ENCODE measurements at regions not wholly inside any gene's neighbourhood (a gene's known extent, or its start where the extent isn't known, plus 50 kb on each side); places are given as distances from the start of the nearest gene placed in this dataset.

DNA sequence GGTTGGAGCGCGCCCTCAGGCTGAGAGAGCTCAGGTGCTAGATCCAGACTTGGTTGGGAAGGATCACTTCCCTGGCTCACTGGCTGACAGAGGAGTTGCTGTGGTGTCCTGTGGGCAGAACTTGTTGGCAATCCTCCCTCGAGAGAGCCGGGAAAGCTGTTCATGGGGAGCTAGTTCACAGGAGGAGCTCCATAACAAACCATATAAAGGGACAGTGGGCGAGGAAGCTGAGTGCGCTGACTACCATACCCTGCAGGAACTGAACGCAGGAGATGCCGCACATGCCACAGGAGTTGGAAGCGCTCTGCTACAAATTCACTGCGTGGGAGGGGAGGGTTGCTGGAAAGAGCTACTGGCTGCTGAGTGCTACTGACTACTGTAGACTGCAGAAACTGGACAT lies 243.2 kb downstream of the OGFRL1 start:
- DNase-seq: no peak

DNA sequence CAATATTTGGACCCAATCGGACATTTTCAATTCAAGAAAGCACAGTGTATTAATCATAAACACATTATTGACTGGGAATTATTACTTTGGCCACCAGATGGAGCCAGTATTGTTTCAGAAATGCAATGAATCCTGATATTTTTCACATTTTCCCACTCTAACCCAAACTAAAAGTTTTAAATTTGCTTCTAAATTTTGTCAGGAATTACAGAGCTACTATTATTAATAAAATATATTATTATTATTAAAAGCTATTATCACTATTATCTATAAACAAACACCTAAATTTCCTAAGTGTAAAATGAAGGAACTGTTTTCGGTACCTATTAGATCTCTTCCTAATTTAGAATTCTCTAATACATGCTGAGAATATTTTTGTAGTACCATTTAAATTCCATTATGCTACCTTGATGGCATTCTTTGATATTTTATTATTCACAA lies 245.3 kb downstream of the OGFRL1 start:
- no peak for DNase-seq

DNA sequence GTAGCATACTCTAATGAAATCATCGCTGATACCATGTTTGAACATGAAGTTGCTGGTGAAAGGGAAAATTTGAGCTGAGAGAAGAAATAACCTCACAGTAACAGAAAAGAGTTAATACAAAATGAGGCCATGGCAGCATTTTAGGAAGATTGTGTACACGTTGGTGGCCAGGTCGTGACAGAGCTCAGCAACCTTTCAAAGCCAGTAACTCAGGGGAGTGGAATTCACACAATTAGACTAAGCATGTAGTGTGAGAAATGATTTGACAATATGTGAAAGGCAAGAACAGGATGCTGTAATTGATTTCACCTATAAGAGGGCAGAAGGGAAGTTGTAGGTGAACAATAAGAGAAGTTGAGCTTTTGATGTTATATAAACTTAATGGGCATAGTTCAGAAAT lies 246.3 kb downstream of the OGFRL1 start:
- no peak for DNase-seq

DNA sequence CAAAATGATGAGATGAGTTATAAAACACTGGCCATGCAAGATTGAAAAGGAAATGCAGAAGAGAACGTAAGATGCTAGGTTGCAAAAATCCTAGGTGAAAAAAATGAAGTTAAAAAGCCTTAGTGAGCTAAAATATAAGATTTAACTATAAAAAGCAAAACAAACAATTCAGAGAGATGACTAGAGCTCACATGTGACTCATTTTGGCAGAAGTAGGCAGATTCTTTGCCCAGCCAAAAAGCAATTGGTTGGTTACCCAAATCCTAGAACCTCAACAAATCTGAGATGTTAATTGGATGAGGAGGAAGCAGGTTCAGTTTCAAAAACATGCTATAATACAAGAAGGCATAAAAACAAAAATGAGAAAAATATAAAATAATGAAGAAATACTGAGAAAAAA lies 249.1 kb downstream of the OGFRL1 start:
- no peak for DNase-seq

DNA sequence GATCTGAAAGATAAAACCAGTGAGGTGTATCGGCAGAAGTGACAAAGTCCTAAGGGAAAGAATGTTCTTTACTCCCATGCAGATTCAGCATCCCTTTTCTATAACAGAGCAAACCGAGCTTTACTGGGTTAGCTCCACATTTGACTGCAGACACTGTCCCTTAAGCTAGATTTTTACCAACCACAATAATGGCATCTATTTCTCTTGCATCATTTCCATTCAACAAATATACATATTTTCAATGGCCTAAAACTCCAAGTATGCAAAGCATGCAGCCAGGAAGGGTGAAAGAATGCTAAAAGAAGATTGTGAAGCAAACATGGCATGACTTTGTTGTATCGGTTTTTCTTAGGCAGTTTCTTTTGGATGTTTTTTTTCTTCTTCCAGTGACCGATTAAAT lies 255.4 kb downstream of the OGFRL1 start:
- DNase-seq: no peak

DNA sequence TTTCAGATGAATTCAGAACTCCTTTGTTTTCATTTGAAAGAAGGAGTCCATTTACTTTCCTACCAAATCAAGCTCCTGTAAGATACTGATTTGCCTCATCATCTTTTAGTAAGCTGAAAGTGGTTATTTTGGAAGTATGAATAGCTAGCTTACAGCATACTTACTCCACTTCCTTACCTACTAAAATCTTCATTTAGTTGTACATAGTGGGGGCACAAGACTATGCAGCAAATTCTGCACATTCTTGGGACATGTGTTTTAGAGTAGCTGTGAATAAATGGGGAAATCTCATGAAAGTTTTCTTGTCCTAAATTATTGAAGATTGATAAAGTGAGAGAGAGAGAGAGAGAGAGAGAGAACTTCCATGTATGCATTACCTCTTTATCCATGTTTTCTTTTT lies 256.3 kb downstream of the OGFRL1 start:
- no peak for DNase-seq

DNA sequence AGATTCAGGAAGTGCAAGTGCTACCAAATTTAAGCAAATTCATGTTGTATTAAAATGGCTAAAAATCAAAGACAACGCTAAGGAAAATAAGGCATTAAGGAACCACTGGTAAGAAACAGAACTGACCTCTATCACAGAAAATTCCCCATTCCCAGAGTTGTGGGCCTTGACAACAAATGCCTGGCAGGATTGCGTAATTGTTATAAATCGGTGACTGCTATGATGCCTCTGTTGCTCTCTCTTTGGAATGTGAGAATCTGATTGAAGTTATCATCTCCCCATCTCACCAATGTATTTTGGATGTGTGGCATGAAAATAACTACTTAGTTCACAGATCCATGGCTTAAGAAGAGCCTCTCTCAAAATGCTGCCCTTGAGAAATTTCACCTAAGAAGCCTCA lies 257.3 kb downstream of the OGFRL1 start:
- DNase-seq: no peak

DNA sequence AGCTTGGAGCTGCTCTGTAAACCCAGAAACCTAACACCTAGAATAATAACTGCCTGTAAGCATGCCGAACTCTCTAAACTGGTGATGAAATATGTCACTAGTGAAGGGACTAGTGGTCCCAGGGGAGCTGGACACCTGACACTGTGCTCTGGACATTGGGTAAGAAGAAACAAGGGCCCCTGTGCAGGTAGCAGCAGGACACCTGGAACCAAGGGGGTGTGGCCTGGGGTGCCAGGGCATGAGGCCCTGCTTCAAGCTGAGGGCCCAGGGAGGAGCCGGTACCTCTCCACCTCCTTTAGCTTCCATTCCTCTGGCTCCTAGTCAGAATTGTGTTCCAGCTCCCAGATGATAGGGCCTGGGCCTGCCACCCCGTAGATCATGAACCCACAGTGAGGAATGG lies 263.2 kb downstream of the OGFRL1 start:
- no peak for DNase-seq

DNA sequence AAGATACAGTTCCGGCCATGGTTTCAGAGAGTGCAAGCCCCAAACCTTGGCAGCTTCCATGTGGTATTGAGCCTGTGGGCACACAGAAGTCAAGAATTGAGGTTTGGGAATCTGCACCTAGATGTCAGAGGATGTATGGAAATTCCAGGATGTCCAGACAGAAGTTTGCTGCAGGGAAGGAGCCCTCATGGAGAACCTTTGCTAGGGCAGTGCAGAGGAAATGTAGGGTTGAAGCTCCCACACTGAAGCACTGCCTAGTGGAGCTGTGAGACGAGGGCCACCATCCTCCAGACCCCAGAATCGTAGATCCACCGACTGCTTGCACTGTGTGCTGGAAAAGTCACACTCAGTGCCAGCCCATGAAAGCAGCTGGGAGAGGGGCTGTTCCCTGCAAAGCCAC lies 267.5 kb downstream of the OGFRL1 start:
- DNase-seq: no peak

DNA sequence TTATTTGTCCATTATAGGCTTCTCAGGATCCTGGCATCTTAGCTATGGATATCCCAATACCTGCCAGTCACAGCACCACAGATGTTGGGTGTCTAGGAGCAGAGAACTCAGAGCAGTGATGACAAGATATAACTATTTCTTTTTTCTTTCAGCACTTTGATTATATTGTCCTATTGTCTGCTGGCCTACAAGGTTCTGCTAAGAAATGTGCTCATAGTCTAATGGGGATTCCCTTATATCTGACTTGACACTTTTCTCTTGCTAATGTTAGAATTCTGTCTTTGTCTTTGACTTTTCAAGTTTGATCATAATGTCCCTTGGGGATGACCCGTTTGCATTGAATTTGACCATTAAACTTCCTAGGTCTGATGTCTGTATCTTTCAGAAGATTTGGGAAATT lies 270.4 kb downstream of the OGFRL1 start:
- DNase-seq: no peak

DNA sequence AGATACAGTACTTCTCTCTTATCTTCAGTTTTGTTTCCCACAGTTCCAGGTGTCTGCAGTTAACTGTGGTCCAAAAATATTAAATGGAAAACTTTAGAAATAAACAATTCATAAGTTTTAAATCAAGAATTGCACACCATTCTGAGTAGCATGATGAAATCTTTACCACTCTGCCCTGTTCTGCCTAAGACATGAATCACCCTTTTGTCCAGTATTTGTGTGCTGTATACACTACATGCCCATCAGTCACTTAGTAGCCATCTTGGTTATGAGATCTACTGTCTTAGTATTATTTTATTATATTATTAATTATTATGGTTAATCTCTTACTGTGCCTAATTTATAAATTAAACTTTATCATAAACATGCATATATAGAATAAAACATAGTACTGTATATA lies 279.0 kb downstream of the OGFRL1 start:
- no peak for DNase-seq

DNA sequence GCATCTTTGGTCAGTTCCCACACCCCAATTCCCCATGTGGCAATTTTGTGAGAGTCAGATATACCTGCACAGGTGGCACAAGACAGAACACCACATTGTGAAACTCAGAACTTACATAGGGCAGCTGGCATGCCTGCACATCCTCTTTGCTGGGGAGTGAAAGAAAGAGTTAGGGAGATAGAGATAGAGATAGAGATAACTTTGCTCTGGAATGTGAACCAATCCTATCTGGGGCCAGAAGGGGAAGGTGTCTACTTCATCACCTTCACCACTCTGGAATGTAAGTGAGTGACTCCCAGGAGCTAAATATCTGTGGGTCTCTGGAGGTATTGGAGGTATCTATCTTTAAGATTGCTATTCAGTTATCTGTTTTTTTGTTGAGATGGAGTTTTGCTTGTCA lies 289.2 kb downstream of the OGFRL1 start:
- DNase-seq: no peak

DNA sequence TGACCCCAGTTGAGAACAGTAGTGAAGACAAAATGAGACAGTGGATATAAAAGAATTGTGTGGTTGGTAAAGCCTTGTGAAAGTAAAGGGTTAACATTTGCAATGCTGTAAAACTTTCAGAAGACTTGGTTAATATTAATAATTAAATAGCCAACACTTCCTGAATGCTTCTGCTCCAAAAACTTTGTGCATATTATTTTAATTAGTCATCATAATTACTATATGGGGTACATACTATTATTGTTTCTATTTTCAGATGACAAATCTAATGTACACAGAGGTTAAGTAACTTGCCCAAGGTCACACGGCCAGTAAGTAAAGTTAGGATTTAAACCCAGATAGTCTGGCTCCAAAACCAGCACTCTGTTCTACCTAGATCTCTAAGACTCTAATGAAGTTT lies 291.3 kb downstream of the OGFRL1 start:
- DNase-seq: no peak

DNA sequence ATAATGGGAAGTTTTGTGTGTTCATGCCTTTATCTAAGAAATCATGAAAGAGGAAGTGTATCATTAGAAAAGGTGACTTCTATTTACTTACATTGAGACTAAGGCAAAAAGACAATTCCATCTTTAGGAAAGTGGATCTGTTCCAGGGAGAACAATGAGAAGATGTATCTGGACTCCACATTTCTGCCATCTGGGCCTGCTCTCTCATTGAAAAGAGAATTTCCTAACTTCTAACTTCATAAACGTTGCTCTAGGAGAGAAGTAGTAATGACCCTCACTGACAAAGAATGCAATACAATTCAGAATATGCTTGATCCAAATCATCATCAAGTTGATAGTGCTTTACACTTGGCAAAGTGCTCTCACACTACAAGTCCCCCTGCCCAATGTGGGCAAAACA lies 294.2 kb downstream of the OGFRL1 start:
- DNase-seq: no peak

DNA sequence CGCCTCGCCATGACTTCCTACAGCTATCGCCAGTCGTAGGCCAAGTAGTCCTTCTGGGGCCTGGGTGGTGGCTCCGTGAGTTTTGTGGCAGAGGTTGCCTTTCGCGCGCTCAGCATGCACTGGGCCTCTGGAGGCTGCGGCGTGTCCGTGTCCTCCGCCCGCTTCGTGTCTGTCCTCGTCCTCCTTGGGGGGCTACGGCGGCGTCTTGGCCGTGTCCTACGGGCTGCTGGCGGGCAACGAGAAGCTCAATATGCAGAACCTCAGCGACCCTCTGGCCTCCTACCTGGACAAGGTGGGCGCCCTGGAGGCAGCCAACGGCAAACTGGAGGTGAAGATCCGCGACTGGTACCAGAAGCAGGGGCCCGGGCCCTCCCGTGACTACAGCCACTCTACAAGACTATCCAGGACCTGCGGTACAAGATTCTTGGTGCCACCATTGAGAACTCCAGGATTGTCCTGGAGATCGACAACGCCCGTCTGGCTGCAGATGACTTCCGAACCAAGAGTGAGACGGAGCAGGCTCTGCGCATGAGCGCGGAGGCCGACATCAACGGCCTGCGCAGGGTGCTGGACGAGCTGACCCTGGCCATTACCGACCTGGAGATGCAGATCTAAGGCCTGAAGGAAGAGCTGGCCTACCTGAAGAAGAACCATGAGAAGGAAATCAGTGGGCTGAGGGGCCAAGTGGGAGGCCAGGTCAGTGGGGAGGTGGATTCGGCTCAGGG lies 296.3 kb downstream of the OGFRL1 start:
- DNase-seq: no peak

DNA sequence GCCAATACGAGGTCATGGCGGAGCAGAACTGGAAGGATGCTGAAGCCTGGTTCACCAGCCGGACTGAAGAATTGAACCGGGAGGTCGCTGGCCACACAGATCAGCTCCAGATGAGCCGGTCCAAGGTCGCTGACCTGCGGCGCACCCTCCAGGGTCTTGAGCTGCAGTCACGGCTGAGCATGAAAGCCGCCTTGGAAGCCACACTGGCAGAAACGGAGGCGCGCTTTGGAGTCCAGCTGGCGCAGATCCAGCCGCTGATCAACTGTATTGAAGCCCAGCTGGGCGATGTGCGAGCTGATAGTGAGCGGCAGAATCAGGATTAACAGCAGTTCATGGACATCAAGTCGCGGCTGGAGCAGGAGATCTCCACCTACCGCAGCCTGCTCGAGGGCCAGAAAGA lies 296.9 kb downstream of the OGFRL1 start:
- no peak for DNase-seq

DNA sequence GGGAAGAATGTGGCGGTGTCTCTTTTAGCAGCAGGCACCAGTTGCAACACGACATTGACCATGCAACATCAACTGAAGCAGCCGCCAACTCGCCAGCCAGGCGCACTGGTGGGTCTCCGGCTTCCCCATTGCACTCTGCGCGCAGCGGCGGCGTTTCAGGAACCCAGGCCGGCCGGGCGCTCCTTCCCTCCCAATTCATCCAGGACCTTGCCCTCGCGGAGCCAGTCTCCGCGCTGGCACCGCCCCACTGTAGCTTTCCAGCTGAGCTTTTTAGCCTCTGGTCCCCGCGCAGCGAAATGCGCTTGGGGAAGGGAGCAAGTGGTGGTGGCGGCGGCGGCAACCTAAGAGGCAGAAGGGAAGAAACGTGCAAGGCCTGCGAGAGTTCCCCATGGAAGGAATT lies 297.9 kb upstream of the RIMS1 start:
- DNase-seq: no peak

DNA sequence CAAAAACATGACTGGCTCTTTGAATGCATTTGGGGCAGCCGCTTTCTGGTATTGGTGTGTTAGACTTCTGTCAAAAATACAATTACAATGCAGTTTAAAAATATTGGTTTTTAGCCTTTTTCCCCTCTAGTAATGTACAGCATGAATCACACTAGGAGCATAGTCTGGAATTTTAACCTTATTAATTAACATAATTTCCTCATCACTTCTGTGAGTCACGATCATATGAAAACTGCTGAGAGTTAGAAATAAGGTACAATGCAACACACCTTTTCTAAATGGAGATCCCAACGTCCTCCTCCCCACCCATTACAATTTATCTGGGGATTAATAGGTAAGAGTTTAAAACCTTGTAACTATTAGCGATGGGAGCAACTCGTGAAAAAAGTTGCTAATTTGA lies 297.1 kb upstream of the RIMS1 start:
- DNase-seq: no peak

DNA sequence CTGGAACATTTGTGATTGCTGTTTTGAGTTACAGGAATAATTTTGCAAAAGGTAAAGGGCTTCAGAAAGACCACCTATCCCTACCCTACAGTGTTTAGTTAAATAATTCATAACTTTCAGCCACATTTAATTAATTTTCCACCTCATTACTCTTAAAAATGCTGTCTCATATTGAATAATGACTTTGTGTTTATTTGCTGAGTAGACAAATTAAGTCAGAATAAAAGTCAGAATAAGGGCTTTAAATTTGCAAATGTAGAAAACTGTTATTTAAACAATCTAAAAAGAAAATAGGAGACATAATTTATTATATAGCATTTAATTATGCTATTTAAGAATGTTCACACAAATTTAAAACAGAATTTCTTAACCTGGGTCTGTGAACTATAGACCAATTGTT lies 293.7 kb upstream of the RIMS1 start:
- DNase-seq: no peak

DNA sequence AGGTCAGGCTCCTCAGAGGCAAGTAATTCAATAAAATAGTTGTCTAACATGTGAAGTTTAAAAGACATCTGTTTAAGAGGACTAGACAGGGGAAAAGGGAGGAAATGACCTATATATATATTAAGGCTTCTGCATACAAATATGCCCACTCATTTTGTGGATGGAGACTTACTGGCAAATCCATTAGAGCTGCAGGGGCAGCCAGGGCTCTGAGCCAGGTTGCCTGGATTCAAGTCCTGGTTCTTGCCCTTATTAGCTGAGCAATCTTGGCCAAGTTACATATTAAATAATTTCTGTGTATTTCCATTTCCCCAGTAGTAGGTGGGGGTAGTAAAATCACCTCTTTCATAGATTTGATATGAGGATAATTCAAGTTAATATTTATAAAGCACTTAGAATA lies 287.0 kb upstream of the RIMS1 start:
- DNase-seq: no peak

DNA sequence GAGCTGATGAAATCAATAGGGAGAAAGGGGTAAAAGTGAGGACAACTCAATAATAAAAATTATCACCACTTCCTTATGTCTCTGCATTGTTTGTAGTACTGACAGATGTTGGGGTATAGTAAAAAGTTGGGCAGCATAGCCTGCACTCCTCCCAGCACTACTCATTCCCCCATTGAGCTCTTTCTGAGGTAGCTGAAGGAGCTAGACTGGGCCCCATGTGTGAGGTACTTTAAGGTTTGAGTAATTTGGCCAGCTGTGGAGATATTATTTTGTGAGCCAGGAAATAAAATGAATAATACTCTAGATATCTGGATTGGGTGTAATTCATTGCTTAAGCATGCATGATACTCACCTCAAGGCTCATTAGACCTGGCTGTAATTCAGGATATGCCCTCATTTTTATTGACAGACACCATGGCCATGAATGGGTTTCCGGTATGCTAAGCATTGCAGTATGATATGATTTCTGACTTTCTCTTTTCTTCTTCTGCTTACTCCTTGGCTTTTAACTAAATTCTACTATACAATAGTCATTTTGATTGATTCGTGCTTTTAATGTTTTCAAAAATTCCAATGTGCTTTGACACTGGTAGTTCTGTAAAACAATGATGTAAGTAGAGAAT lies 283.9 kb upstream of the RIMS1 start:
- DNase-seq: no peak

DNA sequence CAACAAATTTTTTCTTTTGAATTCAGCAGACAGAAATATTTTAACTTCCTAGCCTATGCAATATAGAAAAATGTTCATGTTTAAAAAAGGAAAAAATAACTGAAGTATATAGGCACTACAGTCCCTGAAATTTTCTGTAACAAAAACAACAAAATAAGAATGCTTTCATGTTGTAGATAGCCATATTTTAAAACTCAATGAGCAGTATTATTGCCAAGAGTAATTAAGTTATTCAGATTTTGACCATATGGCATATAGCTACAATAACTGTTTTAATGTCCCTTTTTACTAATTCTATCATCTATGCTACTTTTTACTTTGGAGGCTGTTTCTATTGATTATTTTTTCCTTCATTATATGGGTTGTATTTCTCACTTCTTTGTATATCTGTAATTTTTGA lies 283.3 kb upstream of the RIMS1 start:
- no peak for DNase-seq

DNA sequence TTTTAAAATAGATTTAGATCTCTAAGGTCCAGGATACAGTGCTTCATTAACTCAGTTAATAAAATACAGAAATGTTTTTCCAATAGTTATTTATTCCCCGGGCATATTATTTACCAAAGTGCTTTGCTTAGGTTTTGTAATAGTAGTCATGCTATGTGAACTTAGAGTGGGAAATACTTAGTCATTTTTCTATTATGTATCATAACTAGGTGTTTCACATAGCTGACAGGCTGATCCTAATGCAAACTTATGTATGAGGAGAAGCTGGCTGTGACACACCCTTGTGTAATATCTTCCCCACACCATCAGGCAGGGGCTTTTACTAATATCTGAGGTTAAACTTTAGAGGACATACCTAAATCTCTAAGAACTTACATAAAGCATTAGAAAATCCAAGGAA lies 277.7 kb upstream of the RIMS1 start:
- DNase-seq: no peak

DNA sequence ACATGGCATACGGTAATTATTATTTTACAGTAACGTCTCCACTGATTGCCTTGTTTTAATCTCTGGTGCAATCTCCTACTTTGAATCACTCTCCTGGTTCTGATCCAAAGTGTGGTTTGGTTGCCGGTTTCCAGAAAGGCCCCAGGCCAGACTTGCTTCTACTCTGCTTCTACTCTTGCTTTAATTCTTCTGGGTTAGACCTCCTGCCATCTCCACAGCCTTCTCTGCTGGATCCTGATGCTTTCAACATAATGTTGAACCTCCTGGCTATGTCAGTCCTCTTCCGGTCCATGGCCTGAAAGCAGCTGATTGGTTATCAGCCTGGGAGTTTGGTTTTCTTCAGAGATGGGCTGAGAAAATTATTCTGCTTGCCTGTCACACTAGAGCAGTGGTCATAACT lies 266.5 kb upstream of the RIMS1 start:
- DNase-seq: no peak

DNA sequence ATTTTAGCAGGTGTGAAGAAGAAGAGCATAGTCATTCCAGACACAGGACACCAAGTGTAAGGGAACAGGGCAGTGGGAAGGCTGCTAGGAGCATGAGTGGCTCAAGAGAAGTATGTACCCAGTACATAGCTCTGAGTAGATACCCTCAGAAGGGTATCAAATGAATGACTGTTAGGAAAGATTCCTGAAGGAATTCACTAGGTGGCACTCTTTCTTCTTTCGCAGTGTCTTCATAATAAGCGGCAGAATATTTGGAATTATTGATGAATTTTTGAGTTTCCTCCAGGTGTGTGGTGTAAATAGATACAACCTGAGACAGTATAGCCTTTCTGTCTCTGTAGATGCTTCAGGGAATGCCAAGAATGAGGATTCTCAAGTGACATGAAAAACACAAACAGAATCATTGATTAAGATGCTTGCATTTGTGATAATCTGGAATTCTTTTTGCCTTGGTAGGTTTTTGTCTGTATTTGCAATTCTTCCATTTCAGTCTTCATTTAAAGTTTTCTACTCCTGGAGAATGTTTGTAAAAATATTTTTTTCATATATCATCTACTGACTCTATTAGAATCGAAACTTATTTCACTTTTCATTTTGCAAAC lies 264.3 kb upstream of the RIMS1 start:
- no peak for DNase-seq

Measured in stimulated activated CD4-positive, alpha-beta T cell treated with anti-CD3 and anti-CD28 coated beads, Interleukin-15, amount 100 ng/mL, for 24 hours (primary cell).